CD4-positive, CD25-positive, alpha-beta regulatory T cell (primary cell): ENCODE measurements at regions not wholly inside any gene's neighbourhood (a gene's known extent, or its start where the extent isn't known, plus 50 kb on each side); places are given as distances from the start of the nearest gene placed in this dataset.
A peak's percentile ranks its signal among the peaks of the same experiment; 100 is the strongest.

Source experiments
- ATAC-seq, 2 donors: fragments of 150-1000 bp; cut with Tn5 transposase; one replicate each; pipeline ENCODE4 v1.10.0; 2021; ENCODE audit warnings: low read depth in 2 of 2, moderate number of reproducible peaks in 2 of 2, moderate library complexity in 1 of 2
- DNase-seq, 3 donors: peaks; one replicate each; pipeline versions ENCODE4 v3.0.0 to v3.0.0-alpha.2; 2012 to 2022; ENCODE audit warnings: mixed read lengths in 1 of 3
- H3K27ac ChIP-seq: one replicate; pipeline ENCODE4 v1.7.0; 2013; ENCODE audit warnings: mild to moderate bottlenecking, low read length; ENCODE audit not compliant: insufficient read depth, poor library complexity, severe bottlenecking
- H3K27me3 ChIP-seq: one replicate; pipeline ENCODE4 v1.7.0; 2013; ENCODE audit warnings: low read length; ENCODE audit not compliant: control insufficient read depth, insufficient read depth
- H3K36me3 ChIP-seq: one replicate; pipeline ENCODE4 v1.7.0; 2013; ENCODE audit warnings: mild to moderate bottlenecking, low read length, moderate library complexity; ENCODE audit not compliant: control insufficient read depth, insufficient read depth
- H3K4me1 ChIP-seq: 2 replicates; pipeline ENCODE4 v1.7.0; 2013; ENCODE audit warnings: mild to moderate bottlenecking, low read length; ENCODE audit not compliant: insufficient read depth, control insufficient read depth, poor library complexity, severe bottlenecking
- H3K4me3 ChIP-seq: one replicate; pipeline ENCODE4 v1.7.0; 2013; ENCODE audit warnings: low read depth, mild to moderate bottlenecking, low read length, moderate library complexity
- H3K9me3 ChIP-seq, 2 experiments: 1 replicate in 1 of 2; 2 replicates in 1 of 2; pipeline ENCODE4 v1.7.0; 2013; ENCODE audit warnings: low read length in 2 of 2, mild to moderate bottlenecking in 1 of 2, moderate library complexity in 1 of 2; ENCODE audit not compliant: control insufficient read depth in 2 of 2
- H3K27ac Mint-ChIP-seq, 3 donors: one replicate each; pipeline ENCODE4 v1.8.0; 2020 to 2022; ENCODE audit warnings: mild to moderate bottlenecking in 3 of 3, mixed read lengths in 3 of 3, moderate library complexity in 2 of 3
- H3K27me3 Mint-ChIP-seq: one replicate; pipeline ENCODE4 v1.8.0; 2022; ENCODE audit warnings: mild to moderate bottlenecking, mixed read lengths
- H3K36me3 Mint-ChIP-seq: one replicate; pipeline ENCODE4 v1.8.0; 2020; ENCODE audit warnings: mixed read lengths
- H3K4me1 Mint-ChIP-seq, 4 donors: one replicate each; pipeline ENCODE4 v1.8.0; 2020 to 2022; ENCODE audit warnings: mixed read lengths in 4 of 4, mild to moderate bottlenecking in 1 of 4
- H3K4me3 Mint-ChIP-seq, 4 donors: one replicate each; pipeline ENCODE4 v1.8.0; 2020 to 2022; ENCODE audit warnings: mild to moderate bottlenecking in 4 of 4, mixed read lengths in 4 of 4, moderate library complexity in 3 of 4
- H3K9me3 Mint-ChIP-seq, 7 donors: one replicate each; pipeline ENCODE4 v1.8.0; 2020 to 2022; ENCODE audit warnings: mixed read lengths in 7 of 7, mild to moderate bottlenecking in 3 of 7, moderate library complexity in 2 of 7

- ATAC-seq (no peak), DNase-seq (no peak)
- no peak overlapping the region for H3K27ac ChIP-seq
- no peak overlapping the region for H3K27ac Mint-ChIP-seq
- H3K9me3 ChIP-seq: no peaks in the 10 kb centered on the region
- no peaks in the 10 kb centered on the region for H3K27me3 ChIP-seq
- H3K36me3 ChIP-seq: no peaks in the 10 kb centered on the region
- H3K36me3 Mint-ChIP-seq: no peaks in the 10 kb centered on the region
- no peak overlapping the region for H3K4me3 ChIP-seq
- no peaks in the 10 kb centered on the region for H3K4me1 Mint-ChIP-seq
- peaks cover 0 to 4% (median 0%) of the 10 kb centered on the region in 7 donors for H3K9me3 Mint-ChIP-seq
- no peak overlapping the region for H3K4me3 Mint-ChIP-seq
- no peaks in the 10 kb centered on the region for H3K4me1 ChIP-seq
- H3K27me3 Mint-ChIP-seq: peaks cover 4% of the 10 kb centered on the region
These were observed 182.8 kb downstream of the MOSPD2 start for GRCh38 chrX:15056044-15056443.

DNA sequence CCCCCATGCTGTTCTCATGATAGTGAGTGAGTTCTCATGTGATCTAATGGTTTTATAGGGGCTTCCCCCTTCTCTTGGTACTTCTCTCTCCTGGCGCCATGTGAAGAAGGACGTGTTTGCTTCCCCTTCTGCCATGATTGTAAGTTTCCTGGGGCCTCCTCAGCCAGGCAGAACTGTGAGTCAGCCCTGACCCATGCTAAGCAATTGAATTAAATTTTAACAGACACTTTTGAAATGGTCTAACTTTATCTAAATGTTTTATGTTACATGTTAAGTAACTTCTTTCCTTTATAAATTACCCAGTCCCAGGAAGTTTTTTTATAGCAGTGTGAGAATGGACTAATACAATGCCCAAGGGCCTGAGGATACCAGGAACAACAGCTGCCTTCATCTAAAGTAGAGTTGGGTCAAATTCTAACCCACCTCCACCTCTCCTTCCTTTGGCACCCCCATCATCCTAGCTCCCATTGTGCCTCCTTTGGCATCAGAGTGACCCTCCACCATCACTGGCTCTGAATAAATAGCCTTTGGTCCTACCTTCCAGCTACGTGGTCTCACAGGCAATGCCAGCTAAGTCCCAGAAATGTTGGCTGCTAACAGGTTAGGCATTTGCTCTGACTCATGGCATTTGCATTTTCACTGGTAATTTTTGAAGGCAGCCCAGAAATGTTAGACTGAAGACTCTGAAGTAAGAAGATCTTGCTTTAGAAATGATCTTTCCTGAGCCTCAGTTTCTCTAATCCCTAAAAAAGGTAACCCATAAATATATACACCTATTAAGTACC is 182.1 kb downstream of the MOSPD2 start:
- Mint-ChIP-seq H3K36me3 (no peaks in the 10 kb centered on the region), H3K27ac (no peak overlapping the region), H3K9me3 (peaks cover 0 to 4% (median 0%) of the 10 kb centered on the region in 7 donors), H3K4me1 (no peaks in the 10 kb centered on the region), H3K27me3 (peaks cover 4% of the 10 kb centered on the region), H3K4me3 (no peak overlapping the region)
- Histone ChIP-seq H3K4me3 (no peak overlapping the region), H3K9me3 (no peaks in the 10 kb centered on the region), H3K27me3 (no peaks in the 10 kb centered on the region), H3K4me1 (no peaks in the 10 kb centered on the region), H3K36me3 (no peaks in the 10 kb centered on the region), H3K27ac (no peak overlapping the region)
- no peak for ATAC-seq
- no peak for DNase-seq

DNA sequence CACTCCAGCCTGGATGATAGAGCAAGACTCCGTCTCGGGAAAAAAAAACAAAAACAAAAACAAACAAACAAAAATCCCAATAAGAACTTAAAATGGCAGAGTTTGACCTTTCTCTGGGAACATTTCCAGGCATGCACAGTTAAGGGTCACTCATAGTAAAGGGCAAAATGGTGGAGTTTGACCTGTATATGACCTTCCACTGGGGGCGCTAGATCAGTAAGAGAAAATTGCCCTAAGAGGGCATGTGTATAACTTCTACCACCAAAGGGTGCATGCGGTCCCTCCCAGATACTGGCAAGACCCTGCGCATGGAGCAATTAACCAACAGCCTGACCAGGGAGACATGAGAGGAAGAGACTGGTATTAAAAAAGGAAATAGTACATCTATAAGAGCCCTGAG is 177.2 kb downstream of the MOSPD2 start:
- Histone ChIP-seq H3K27ac (no peak overlapping the region), H3K4me3 (no peak overlapping the region), H3K4me1 (no peaks in the 10 kb centered on the region), H3K36me3 (no peaks in the 10 kb centered on the region), H3K9me3 (no peaks in the 10 kb centered on the region), H3K27me3 (no peaks in the 10 kb centered on the region)
- H3K4me1 Mint-ChIP-seq: no peaks in the 10 kb centered on the region
- peaks cover 0 to 3% (median 0%) of the 10 kb centered on the region in 7 donors for H3K9me3 Mint-ChIP-seq
- no peak overlapping the region for H3K4me3 Mint-ChIP-seq
- no peak for ATAC-seq
- peaks cover 4% of the 10 kb centered on the region for H3K27me3 Mint-ChIP-seq
- H3K27ac Mint-ChIP-seq: peak overlapping the region in 1 of 3 donors; percentile 84
- H3K36me3 Mint-ChIP-seq: no peaks in the 10 kb centered on the region
- DNase-seq: no peak

GRCh38 chrX:15043538-15043937 is 170.3 kb downstream of the MOSPD2 start:
- Histone ChIP-seq H3K4me1 (no peaks in the 10 kb centered on the region), H3K4me3 (no peak overlapping the region), H3K27ac (no peak overlapping the region), H3K9me3 (no peaks in the 10 kb centered on the region), H3K27me3 (no peaks in the 10 kb centered on the region), H3K36me3 (no peaks in the 10 kb centered on the region)
- DNase-seq (no peak), ATAC-seq (no peak)
- H3K27me3 Mint-ChIP-seq: no peaks in the 10 kb centered on the region
- no peaks in the 10 kb centered on the region for H3K36me3 Mint-ChIP-seq
- peaks cover 0 to 2% (median 0%) of the 10 kb centered on the region in 7 donors for H3K9me3 Mint-ChIP-seq
- H3K4me1 Mint-ChIP-seq: no peaks in the 10 kb centered on the region
- no peak overlapping the region for H3K4me3 Mint-ChIP-seq
- H3K27ac Mint-ChIP-seq: no peak overlapping the region

GRCh38 chrX:15033917-15034316 is 160.7 kb downstream of the MOSPD2 start:
- H3K27me3 Mint-ChIP-seq: no peaks in the 10 kb centered on the region

DNA sequence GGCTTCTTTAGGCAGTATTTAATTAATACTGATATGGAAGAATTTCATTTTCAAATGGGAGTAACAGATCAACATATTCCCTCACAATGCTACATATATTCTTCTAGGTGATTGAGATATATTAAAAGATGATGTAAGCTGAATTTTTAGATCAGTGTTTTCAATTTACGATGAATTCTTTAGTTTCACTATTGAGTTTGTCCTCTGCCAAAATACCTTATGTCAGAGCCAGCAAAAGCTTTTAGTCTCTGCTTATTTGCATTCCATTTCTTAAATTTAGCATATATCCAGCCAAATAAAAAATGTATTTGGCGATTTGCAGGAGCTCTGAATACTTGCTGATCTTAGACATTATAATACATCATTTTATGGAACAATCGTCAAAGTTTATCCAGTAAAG is 144.3 kb downstream of the MOSPD2 start:
- H3K36me3 Mint-ChIP-seq: no peaks in the 10 kb centered on the region
- H3K4me1 ChIP-seq: no peaks in the 10 kb centered on the region
- ATAC-seq (no peak), DNase-seq (no peak)
- H3K4me3 ChIP-seq: no peak overlapping the region
- H3K36me3 ChIP-seq: no peaks in the 10 kb centered on the region
- peaks cover 0 to 1% (median 0%) of the 10 kb centered on the region in 7 donors for H3K9me3 Mint-ChIP-seq
- no peak overlapping the region for H3K27ac Mint-ChIP-seq
- H3K9me3 ChIP-seq: no peaks in the 10 kb centered on the region
- H3K27me3 Mint-ChIP-seq: no peaks in the 10 kb centered on the region
- H3K27me3 ChIP-seq: no peaks in the 10 kb centered on the region
- no peaks in the 10 kb centered on the region for H3K4me1 Mint-ChIP-seq
- H3K4me3 Mint-ChIP-seq: no peak overlapping the region
- no peak overlapping the region for H3K27ac ChIP-seq

More at GRCh38 chrX:15033917-15034316, 160.7 kb downstream of the MOSPD2 start:
- Histone ChIP-seq H3K4me1 (no peaks in the 10 kb centered on the region), H3K36me3 (no peaks in the 10 kb centered on the region), H3K27ac (no peak overlapping the region), H3K4me3 (no peak overlapping the region), H3K9me3 (no peaks in the 10 kb centered on the region), H3K27me3 (no peaks in the 10 kb centered on the region)
- ATAC-seq: no peak
- DNase-seq: no peak
- Mint-ChIP-seq H3K4me3 (no peak overlapping the region), H3K36me3 (no peaks in the 10 kb centered on the region), H3K9me3 (peaks cover 0 to 2% (median 0%) of the 10 kb centered on the region in 7 donors), H3K27ac (peak overlapping the region in 1 of 3 donors; percentile 28), H3K4me1 (peaks cover 0 to 3% (median 1%) of the 10 kb centered on the region in 4 donors)

- H3K27ac Mint-ChIP-seq: no peak overlapping the region
These were observed 142.8 kb downstream of the MOSPD2 start for GRCh38 chrX:15016051-15016450.

GRCh38 chrX:15014281-15014680 is 141.1 kb downstream of the MOSPD2 start:
- Histone ChIP-seq H3K27ac (no peak overlapping the region), H3K27me3 (no peaks in the 10 kb centered on the region), H3K4me3 (no peak overlapping the region), H3K4me1 (no peaks in the 10 kb centered on the region), H3K9me3 (no peaks in the 10 kb centered on the region), H3K36me3 (no peaks in the 10 kb centered on the region)
- Mint-ChIP-seq H3K4me1 (no peaks in the 10 kb centered on the region), H3K9me3 (peaks cover 0 to 1% (median 0%) of the 10 kb centered on the region in 7 donors), H3K27me3 (no peaks in the 10 kb centered on the region), H3K36me3 (no peaks in the 10 kb centered on the region), H3K4me3 (no peak overlapping the region), H3K27ac (no peak overlapping the region)
- no peak for ATAC-seq
- no peak for DNase-seq

More at GRCh38 chrX:15016051-15016450, 142.8 kb downstream of the MOSPD2 start:
- Histone ChIP-seq H3K4me3 (no peak overlapping the region), H3K27me3 (no peaks in the 10 kb centered on the region), H3K36me3 (no peaks in the 10 kb centered on the region), H3K27ac (no peak overlapping the region), H3K9me3 (no peaks in the 10 kb centered on the region), H3K4me1 (no peaks in the 10 kb centered on the region)
- ATAC-seq: no peak
- no peaks in the 10 kb centered on the region for H3K27me3 Mint-ChIP-seq
- DNase-seq: no peak
- H3K4me3 Mint-ChIP-seq: no peak overlapping the region
- H3K9me3 Mint-ChIP-seq: peaks cover 0 to 1% (median 0%) of the 10 kb centered on the region in 7 donors
- H3K4me1 Mint-ChIP-seq: no peaks in the 10 kb centered on the region
- no peaks in the 10 kb centered on the region for H3K36me3 Mint-ChIP-seq
